Inferior parietal cortex (tissue), 1 donor: ENCODE measurements at regions not wholly inside any gene's neighbourhood (a gene's known extent, or its start where the extent isn't known, plus 50 kb on each side); places are given as distances from the start of the nearest gene placed in this dataset.

Experiments
- DNase-seq: peaks from one replicate; pipeline ENCODE4 v3.0.0-alpha.2; 2016; ENCODE audit errors: extremely low spot score

- DNase-seq: no peak
Measured at GRCh38 chr3:104555728-104556127, 811.0 kb upstream of the ALCAM start.

- DNase-seq: no peak
Measured at GRCh38 chr3:104556372-104557078, 810.2 kb upstream of the ALCAM start.

- no peak for DNase-seq
Measured at GRCh38 chr3:104561324-104561723, 805.4 kb upstream of the ALCAM start.

- DNase-seq: peak; percentile 65
Measured at GRCh38 chr3:104564045-104564643, 802.6 kb upstream of the ALCAM start.

- DNase-seq: no peak
Measured at GRCh38 chr3:104566054-104566453, 800.7 kb upstream of the ALCAM start.

- no peak for DNase-seq
Measured at GRCh38 chr3:104575634-104576033, 791.1 kb upstream of the ALCAM start.

GRCh38 chr3:104578558-104578957 lies 788.2 kb upstream of the ALCAM start:
- DNase-seq: no peak

GRCh38 chr3:104582092-104582491 lies 784.6 kb upstream of the ALCAM start:
- no peak for DNase-seq

- no peak for DNase-seq
Measured at GRCh38 chr3:104584682-104585081, 782.0 kb upstream of the ALCAM start.

GRCh38 chr3:104586344-104586743 lies 780.4 kb upstream of the ALCAM start:
- DNase-seq: no peak

- DNase-seq: no peak
Measured at GRCh38 chr3:104588442-104588841, 778.3 kb upstream of the ALCAM start.

- DNase-seq: no peak
Measured at GRCh38 chr3:104591776-104592175, 774.9 kb upstream of the ALCAM start.

GRCh38 chr3:104594491-104594890 lies 772.2 kb upstream of the ALCAM start:
- no peak for DNase-seq

GRCh38 chr3:104596054-104596453 lies 770.7 kb upstream of the ALCAM start:
- DNase-seq: no peak

- peak; percentile 60 for DNase-seq
Measured at GRCh38 chr3:104596551-104596950, 770.2 kb upstream of the ALCAM start.

GRCh38 chr3:104598848-104599511 lies 767.7 kb upstream of the ALCAM start:
- no peak for DNase-seq

- no peak for DNase-seq
Measured at GRCh38 chr3:104604326-104605010, 762.2 kb upstream of the ALCAM start.

- no peak for DNase-seq
Measured at GRCh38 chr3:104606812-104607211, 759.9 kb upstream of the ALCAM start.

- DNase-seq: no peak
Measured at GRCh38 chr3:104610730-104611652, 755.7 kb upstream of the ALCAM start.

GRCh38 chr3:104612218-104612617 lies 754.5 kb upstream of the ALCAM start:
- DNase-seq: no peak

GRCh38 chr3:104614564-104614963 lies 752.1 kb upstream of the ALCAM start:
- no peak for DNase-seq
